ENCODE measurements at regions not wholly inside any gene's neighbourhood (a gene's known extent, or its start where the extent isn't known, plus 50 kb on each side); places are given as distances from the start of the nearest gene placed in this dataset.

GRCh38 chr18:1998121-1998520 lies 573.2 kb downstream of the METTL4 start:
- Histone ChIP-seq H3K4me3 (no peak overlapping the region), H3K4me1 (peaks cover 0 to 13% (median 7%) of the 10 kb centered on the region in 4 donors), H3K36me3 (no peaks in the 10 kb centered on the region), H3K27ac (no peak overlapping the region), H3K9me3 (no peaks in the 10 kb centered on the region), H3K27me3 (no peaks in the 10 kb centered on the region)
- 40 to 55% (median 42%) methylated on average over 2 of the region's 2 CpGs for WGBS, 5 donors
- intact Hi-C loops (cut with DNase I; ENCODE audit: low total_unique reads): no loop called here
- TF ChIP-seq EP300 (IDR thresholded peaks at IDR 0.05): no peak
- TF ChIP-seq POLR2AphosphoS5 (IDR thresholded peaks at IDR 0.05): no peak
- DNase-seq: no peak

GRCh38 chr18:1999387-1999786 lies 571.9 kb downstream of the METTL4 start:
- Histone ChIP-seq H3K36me3 (no peaks in the 10 kb centered on the region), H3K4me3 (no peak overlapping the region), H3K27me3 (no peaks in the 10 kb centered on the region), H3K27ac (no peak overlapping the region), H3K4me1 (peaks cover 0 to 13% (median 7%) of the 10 kb centered on the region in 4 donors), H3K9me3 (no peaks in the 10 kb centered on the region)
- 91 to 96% (median 94%) methylated on average over 3 of the region's 3 CpGs for WGBS, 5 donors
- no peak for DNase-seq
- intact Hi-C loops (cut with DNase I; ENCODE audit: low total_unique reads): no loop called here
- TF ChIP-seq POLR2A (IDR thresholded peaks at IDR 0.05) (no peak), CTCF (IDR thresholded peaks at IDR 0.05) (no peak), POLR2AphosphoS5 (IDR thresholded peaks at IDR 0.05) (no peak), EP300 (IDR thresholded peaks at IDR 0.05) (no peak)

DNA sequence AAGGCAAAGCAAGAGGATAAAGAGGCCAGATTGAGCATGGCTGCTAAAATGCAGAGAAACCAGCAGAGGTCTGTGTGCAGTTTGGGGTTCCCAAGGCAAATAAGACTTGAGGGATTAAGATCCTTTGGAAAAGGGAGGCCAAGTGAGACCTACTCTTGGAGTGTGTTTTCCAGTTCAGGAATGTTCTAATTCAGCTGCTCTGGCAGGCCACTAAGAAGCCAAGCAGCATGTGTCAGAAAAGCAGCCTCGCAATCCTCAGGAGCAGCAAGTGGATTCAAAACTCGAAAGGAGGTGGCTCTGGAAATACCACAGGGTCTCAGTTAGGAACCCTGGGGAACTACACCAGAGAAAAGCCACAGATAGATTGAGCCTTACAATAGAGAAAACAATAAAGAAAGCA lies 569.2 kb downstream of the METTL4 start:
- intact Hi-C loops (cut with DNase I; ENCODE audit: low total_unique reads): no loop called here
- H3K27me3 ChIP-seq: no peaks in the 10 kb centered on the region
- no peaks in the 10 kb centered on the region for H3K36me3 ChIP-seq
- H3K27ac ChIP-seq: no peak overlapping the region
- H3K9me3 ChIP-seq: no peaks in the 10 kb centered on the region
- DNase-seq: peak in 1 of 2 donors; percentile 6
- 43 to 59% (median 51%) methylated on average over 2 of the region's 2 CpGs for WGBS, 5 donors
- no peak overlapping the region for H3K4me3 ChIP-seq
- TF ChIP-seq EP300 (IDR thresholded peaks at IDR 0.05): no peak
- no peak for TF ChIP-seq POLR2AphosphoS5 (IDR thresholded peaks at IDR 0.05)
- TF ChIP-seq CTCF (IDR thresholded peaks at IDR 0.05): no peak
- no peak for TF ChIP-seq POLR2A (IDR thresholded peaks at IDR 0.05)
- H3K4me1 ChIP-seq: peaks cover 0 to 13% (median 7%) of the 10 kb centered on the region in 4 donors

DNA sequence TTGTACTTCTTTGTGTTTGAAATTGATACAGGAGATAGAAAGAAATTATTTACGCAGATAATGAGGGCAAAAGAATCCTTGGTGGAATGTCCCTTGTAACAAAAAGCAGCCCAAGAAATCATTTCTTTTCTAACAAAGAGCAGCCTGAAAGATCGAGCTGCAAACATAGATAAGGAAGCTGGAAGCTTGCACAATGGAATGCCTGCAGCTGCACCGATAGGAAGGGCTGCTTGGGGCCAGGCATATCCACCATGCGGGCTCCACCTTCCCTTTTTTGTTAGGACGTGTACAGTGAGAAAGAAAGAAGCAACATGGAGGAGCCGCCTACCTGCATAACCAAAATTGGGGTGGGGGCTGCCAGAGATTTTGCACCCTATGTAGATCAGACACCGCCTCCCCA lies 568.7 kb downstream of the METTL4 start:
- 27 to 40% (median 36%) methylated on average over 7 of the region's 7 CpGs for WGBS, 5 donors
- H3K9me3 ChIP-seq: no peaks in the 10 kb centered on the region
- TF ChIP-seq EP300 (IDR thresholded peaks at IDR 0.05) (no peak), POLR2A (IDR thresholded peaks at IDR 0.05) (no peak), POLR2AphosphoS5 (IDR thresholded peaks at IDR 0.05) (no peak), CTCF (IDR thresholded peaks at IDR 0.05) (no peak)
- H3K4me1 ChIP-seq: peaks cover 0 to 13% (median 7%) of the 10 kb centered on the region in 4 donors
- H3K27ac ChIP-seq: no peak overlapping the region
- no peak overlapping the region for H3K4me3 ChIP-seq
- H3K36me3 ChIP-seq: no peaks in the 10 kb centered on the region
- intact Hi-C loops (cut with DNase I; ENCODE audit: low total_unique reads): no loop called here
- no peaks in the 10 kb centered on the region for H3K27me3 ChIP-seq
- DNase-seq: peak in 1 of 2 donors; percentile 40

DNA sequence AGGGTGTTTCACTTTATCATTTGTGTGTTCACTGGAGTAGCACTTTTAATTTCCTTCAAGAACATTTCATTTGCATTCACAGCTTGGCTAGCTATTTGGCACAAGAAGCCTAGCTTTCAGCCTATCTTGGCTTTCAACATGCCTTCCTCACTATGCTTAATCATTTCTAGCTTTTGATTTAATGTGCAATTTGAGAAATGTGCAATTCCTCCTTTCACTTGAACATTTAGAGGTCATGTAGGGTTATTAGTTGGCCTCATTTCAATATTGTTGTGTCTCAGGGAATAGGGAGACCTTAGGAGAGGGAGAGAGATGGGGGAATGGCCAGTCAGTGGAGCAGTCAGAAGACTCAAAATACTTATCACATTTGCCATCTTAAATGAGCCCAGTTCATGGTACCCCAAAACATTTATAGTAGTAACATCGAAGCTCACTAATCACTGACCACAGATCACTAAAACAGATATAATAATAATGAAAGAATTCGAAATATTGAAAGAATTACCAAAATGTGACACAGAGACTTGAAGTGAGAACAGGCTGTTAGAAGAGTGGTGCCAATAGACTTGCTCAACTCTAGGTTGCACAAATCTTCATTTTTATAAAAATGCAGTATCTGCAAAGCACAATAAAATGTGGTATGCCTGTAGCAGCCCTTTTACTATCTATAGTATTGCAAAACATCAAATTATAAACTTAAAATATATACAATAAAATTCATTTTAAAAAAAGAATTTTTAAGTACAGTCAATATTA lies 561.2 kb downstream of the METTL4 start:
- H3K27me3 ChIP-seq: no peaks in the 10 kb centered on the region
- H3K27ac ChIP-seq: no peak overlapping the region
- no peaks in the 10 kb centered on the region for H3K4me1 ChIP-seq
- intact Hi-C loops (cut with DNase I; ENCODE audit: low total_unique reads): no loop called here
- WGBS, 5 donors: 62 to 83% (median 69%) methylated on average over 2 of the region's 2 CpGs
- TF ChIP-seq POLR2A (IDR thresholded peaks at IDR 0.05) (no peak), CTCF (IDR thresholded peaks at IDR 0.05) (no peak), POLR2AphosphoS5 (IDR thresholded peaks at IDR 0.05) (no peak), EP300 (IDR thresholded peaks at IDR 0.05) (no peak)
- no peak for DNase-seq
- H3K36me3 ChIP-seq: no peaks in the 10 kb centered on the region
- no peak overlapping the region for H3K4me3 ChIP-seq
- H3K9me3 ChIP-seq: no peaks in the 10 kb centered on the region

All from stomach (tissue), 8 donors.